HEK293T (cell line): ENCODE measurements at regions not wholly inside any gene's neighbourhood (a gene's known extent, or its start where the extent isn't known, plus 50 kb on each side); places are given as distances from the start of the nearest gene placed in this dataset.
"Not testable (repeated sequence)": the region's sequence is repeated elsewhere in the genome, so short reads cannot be mapped to it uniquely, and the experiment has no call there.

ENCODE experiments used
- ARNT ChIP-seq: fragments of 450-650 bp; IDR thresholded peaks from 2 replicates; pipeline ENCODE4 v1.6.1; 2017; ENCODE audit warnings: mild to moderate bottlenecking
- BHLHE40 ChIP-seq: fragments of 450-650 bp; IDR thresholded peaks from 2 replicates; pipeline ENCODE4 v1.6.1; 2016; ENCODE audit warnings: mild to moderate bottlenecking, moderate library complexity, borderline replicate concordance
- ELF4 ChIP-seq: fragments of 450-650 bp; IDR thresholded peaks from 2 replicates; pipeline ENCODE4 v1.6.1; 2017; ENCODE audit warnings: antibody characterized with exemption
- FOXA1 ChIP-seq: fragments of 450-650 bp; IDR thresholded peaks from 2 replicates; pipeline ENCODE4 v1.6.1; 2016; ENCODE audit warnings: mild to moderate bottlenecking
- FOXK2 ChIP-seq: fragments of 450-650 bp; IDR thresholded peaks from 2 replicates; pipeline ENCODE4 v1.6.1; 2016; ENCODE audit warnings: mild to moderate bottlenecking
- FOXM1 ChIP-seq: fragments of 450-650 bp; IDR thresholded peaks from 2 replicates; pipeline ENCODE4 v1.6.1; 2017; ENCODE audit warnings: mild to moderate bottlenecking, borderline replicate concordance
- LEF1 ChIP-seq: fragments of 450-650 bp; IDR thresholded peaks from 2 replicates; pipeline ENCODE4 v1.6.1; 2017; ENCODE audit warnings: mild to moderate bottlenecking, borderline replicate concordance
- NFRKB ChIP-seq: fragments of 450-650 bp; IDR thresholded peaks from 2 replicates; pipeline ENCODE4 v1.6.1; 2016; ENCODE audit warnings: mild to moderate bottlenecking, moderate library complexity
- SP1 ChIP-seq: fragments of 450-650 bp; IDR thresholded peaks from 2 replicates; pipeline ENCODE4 v1.6.1; 2017
- SUZ12 ChIP-seq: fragments of 450-650 bp; IDR thresholded peaks from 2 replicates; pipeline ENCODE4 v1.6.1; 2016; ENCODE audit warnings: mild to moderate bottlenecking
- TARDBP ChIP-seq: fragments of 450-650 bp; IDR thresholded peaks from 2 replicates; pipeline ENCODE4 v1.6.1; 2016
- ZNF384 ChIP-seq: fragments of 450-650 bp; IDR thresholded peaks from 2 replicates; pipeline ENCODE4 v1.6.1; 2016

GRCh38 chr15:30695811-30696210, 69.9 kb downstream of the ARHGAP11B start:
- TF ChIP-seq FOXA1, BHLHE40, ELF4, FOXK2, SUZ12, TARDBP, FOXM1, ZNF384, SP1, ARNT, LEF1, NFRKB: not testable (repeated sequence)
